Activated CD8-positive, alpha-beta T cell treated with anti-CD3 and anti-CD28 coated beads for 36 hours (primary cell): ENCODE measurements at regions not wholly inside any gene's neighbourhood (a gene's known extent, or its start where the extent isn't known, plus 50 kb on each side); places are given as distances from the start of the nearest gene placed in this dataset.

Experiments
- ATAC-seq: fragments of 200-7000 bp; cut with Tn5 transposase; one replicate; pipeline ENCODE4 v1.10.0; 2021; ENCODE audit warnings: mild to moderate bottlenecking, moderate library complexity
- CTCF ChIA-PET: fragments of 350-600 bp; sonication (Branson Sonifier 250); formaldehyde crosslinking; loops from one replicate; lab custom pipeline; 2021; ENCODE audit warnings: antibody characterized with exemption; lab: Charles Lee
- POLR2A ChIA-PET: fragments of 350-600 bp; sonication (Branson Sonifier 250); formaldehyde crosslinking; loops from one replicate; lab custom pipeline; 2021; ENCODE audit warnings: antibody characterized with exemption; lab: Charles Lee
- DNase-seq: peaks from one replicate; pipeline ENCODE4 v3.0.0-alpha.2; 2020
- H3K27ac Mint-ChIP-seq: one replicate; pipeline ENCODE4 v1.8.0; 2021; ENCODE audit warnings: mild to moderate bottlenecking, mixed read lengths
- H3K27me3 Mint-ChIP-seq: one replicate; pipeline ENCODE4 v1.8.0; 2021; ENCODE audit warnings: mixed read lengths
- H3K36me3 Mint-ChIP-seq: one replicate; pipeline ENCODE4 v1.8.0; 2021; ENCODE audit warnings: low read depth, mixed read lengths
- H3K4me1 Mint-ChIP-seq: one replicate; pipeline ENCODE4 v1.8.0; 2021; ENCODE audit warnings: low read depth, mixed read lengths
- H3K4me3 Mint-ChIP-seq: one replicate; pipeline ENCODE4 v1.8.0; 2021; ENCODE audit warnings: mild to moderate bottlenecking, moderate library complexity, mixed read lengths
- H3K9me3 Mint-ChIP-seq: one replicate; pipeline ENCODE4 v1.8.0; 2021; ENCODE audit warnings: mixed read lengths
- CTCF ChIP-seq: fragments of 200-600 bp; IDR thresholded peaks from one replicate; pipeline ENCODE4 v1.8.0; 2022; ENCODE audit warnings: antibody characterized with exemption, mild to moderate bottlenecking
- intact Hi-C: fragments of 100-400 bp; cut with micrococcal nuclease; formaldehyde crosslinking; loops from one replicate; pipeline ENCODE4 v1.10.0; 2022

- ATAC-seq (no peak), DNase-seq (no peak)
- Mint-ChIP-seq H3K9me3 (no peaks in the 10 kb centered on the region), H3K4me1 (no peaks in the 10 kb centered on the region), H3K27ac (no peak overlapping the region), H3K36me3 (no peaks in the 10 kb centered on the region), H3K27me3 (peaks cover 30% of the 10 kb centered on the region), H3K4me3 (no peak overlapping the region)
- ChIA-PET CTCF (no interaction called here), POLR2A (no interaction called here)
- intact Hi-C loops = no loop called here
- TF ChIP-seq CTCF = no peak
Measured at GRCh38 chr11:115659061-115659963, 155.1 kb upstream of the CADM1 start.

GRCh38 chr11:115657586-115657985 lies 153.4 kb upstream of the CADM1 start:
- H3K36me3 Mint-ChIP-seq = no peaks in the 10 kb centered on the region
- DNase-seq (no peak), ATAC-seq (no peak)
- no peak for TF ChIP-seq CTCF
- H3K27me3 Mint-ChIP-seq = peaks cover 30% of the 10 kb centered on the region
- H3K27ac Mint-ChIP-seq = no peak overlapping the region
- ChIA-PET CTCF (no interaction called here), POLR2A (no interaction called here)
- H3K9me3 Mint-ChIP-seq = no peaks in the 10 kb centered on the region
- no peaks in the 10 kb centered on the region for H3K4me1 Mint-ChIP-seq
- intact Hi-C loops = no loop called here
- H3K4me3 Mint-ChIP-seq = no peak overlapping the region

- no peaks in the 10 kb centered on the region for H3K4me1 Mint-ChIP-seq
- no peaks in the 10 kb centered on the region for H3K9me3 Mint-ChIP-seq
- no peaks in the 10 kb centered on the region for H3K36me3 Mint-ChIP-seq
- H3K4me3 Mint-ChIP-seq = no peak overlapping the region
- CTCF ChIA-PET = no interaction called here
- POLR2A ChIA-PET = no interaction called here
- H3K27ac Mint-ChIP-seq = no peak overlapping the region
- peaks cover 29% of the 10 kb centered on the region for H3K27me3 Mint-ChIP-seq
- no peak for ATAC-seq
- no peak for DNase-seq
- intact Hi-C loops = no loop called here
- TF ChIP-seq CTCF = no peak
Measured at GRCh38 chr11:115656669-115657068, 152.5 kb upstream of the CADM1 start.

GRCh38 chr11:115656041-115656440 lies 151.8 kb upstream of the CADM1 start:
- Mint-ChIP-seq H3K9me3 (no peaks in the 10 kb centered on the region), H3K36me3 (no peaks in the 10 kb centered on the region), H3K4me1 (no peaks in the 10 kb centered on the region), H3K4me3 (no peak overlapping the region), H3K27ac (no peak overlapping the region), H3K27me3 (peaks cover 28% of the 10 kb centered on the region)
- no peak for TF ChIP-seq CTCF
- ATAC-seq (no peak), DNase-seq (no peak)
- intact Hi-C loops = no loop called here
- POLR2A ChIA-PET = no interaction called here
- CTCF ChIA-PET = no interaction called here

GRCh38 chr11:115654792-115655191 lies 150.6 kb upstream of the CADM1 start:
- H3K27ac Mint-ChIP-seq = no peak overlapping the region
- ATAC-seq (no peak), DNase-seq (no peak)
- H3K36me3 Mint-ChIP-seq = no peaks in the 10 kb centered on the region
- no peak for TF ChIP-seq CTCF
- H3K4me1 Mint-ChIP-seq = no peaks in the 10 kb centered on the region
- intact Hi-C loops = no loop called here
- no peaks in the 10 kb centered on the region for H3K9me3 Mint-ChIP-seq
- ChIA-PET POLR2A (no interaction called here), CTCF (no interaction called here)
- H3K4me3 Mint-ChIP-seq = no peak overlapping the region
- H3K27me3 Mint-ChIP-seq = peaks cover 17% of the 10 kb centered on the region
